RWPE1 (cell line): ENCODE measurements at regions not wholly inside any gene's neighbourhood (a gene's known extent, or its start where the extent isn't known, plus 50 kb on each side); places are given as distances from the start of the nearest gene placed in this dataset.

ENCODE experiments used
- CTCF ChIA-PET: fragments of 350-600 bp; sonication (Branson Sonifier 250); formaldehyde crosslinking; extraction: SDS; loops from one replicate; lab custom pipeline; 2021; lab: Yijun Ruan, JAX
- POLR2A ChIA-PET: fragments of 400-600 bp; formaldehyde crosslinking; extraction: SDS; loops from one replicate; lab custom pipeline; 2020; ENCODE audit warnings: antibody characterized with exemption; ENCODE audit not compliant: low non-redundant PET; lab: Yijun Ruan, JAX
- DNase-seq: peaks from one replicate; pipeline ENCODE4 v3.0.0; 2012; ENCODE audit warnings: low spot score
- H3K27ac ChIP-seq: fragments of 450-650 bp; 2 replicates; pipeline ENCODE4 v1.5.1; 2017
- TF ChIP-seq, protein P1 (sequence below): fragments of 450-650 bp; conservative IDR thresholded peaks from 2 replicates; pipeline ENCODE4 v1.5.1; 2017; ENCODE audit warnings: low read depth, mild to moderate bottlenecking

DNA sequence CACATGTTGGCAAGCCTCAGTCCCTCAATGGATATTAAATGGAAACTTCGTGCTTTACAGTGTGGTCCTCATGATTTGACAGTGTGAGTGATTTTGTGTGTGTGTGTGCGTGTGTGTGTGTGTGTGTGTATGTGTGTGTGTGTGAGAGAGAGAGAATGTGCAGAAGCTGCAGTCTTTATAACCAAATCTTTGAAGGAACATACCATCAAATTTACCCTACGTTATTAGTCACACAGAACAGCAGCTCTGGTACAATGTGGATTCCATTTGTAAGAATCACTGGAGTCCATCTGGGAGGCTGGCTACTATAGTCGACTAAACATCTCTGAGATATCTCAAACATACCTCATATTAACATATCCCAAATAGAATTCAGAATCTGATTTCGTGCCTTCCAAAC is 928.0 kb upstream of the POT1 start:
- POLR2A ChIA-PET, result no interaction called here
- no peak for DNase-seq
- CTCF ChIA-PET, result no interaction called here
- TF ChIP-seq, protein P1, sequence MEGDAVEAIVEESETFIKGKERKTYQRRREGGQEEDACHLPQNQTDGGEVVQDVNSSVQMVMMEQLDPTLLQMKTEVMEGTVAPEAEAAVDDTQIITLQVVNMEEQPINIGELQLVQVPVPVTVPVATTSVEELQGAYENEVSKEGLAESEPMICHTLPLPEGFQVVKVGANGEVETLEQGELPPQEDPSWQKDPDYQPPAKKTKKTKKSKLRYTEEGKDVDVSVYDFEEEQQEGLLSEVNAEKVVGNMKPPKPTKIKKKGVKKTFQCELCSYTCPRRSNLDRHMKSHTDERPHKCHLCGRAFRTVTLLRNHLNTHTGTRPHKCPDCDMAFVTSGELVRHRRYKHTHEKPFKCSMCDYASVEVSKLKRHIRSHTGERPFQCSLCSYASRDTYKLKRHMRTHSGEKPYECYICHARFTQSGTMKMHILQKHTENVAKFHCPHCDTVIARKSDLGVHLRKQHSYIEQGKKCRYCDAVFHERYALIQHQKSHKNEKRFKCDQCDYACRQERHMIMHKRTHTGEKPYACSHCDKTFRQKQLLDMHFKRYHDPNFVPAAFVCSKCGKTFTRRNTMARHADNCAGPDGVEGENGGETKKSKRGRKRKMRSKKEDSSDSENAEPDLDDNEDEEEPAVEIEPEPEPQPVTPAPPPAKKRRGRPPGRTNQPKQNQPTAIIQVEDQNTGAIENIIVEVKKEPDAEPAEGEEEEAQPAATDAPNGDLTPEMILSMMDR, result no peak
- H3K27ac ChIP-seq, result no peak overlapping the region

DNA sequence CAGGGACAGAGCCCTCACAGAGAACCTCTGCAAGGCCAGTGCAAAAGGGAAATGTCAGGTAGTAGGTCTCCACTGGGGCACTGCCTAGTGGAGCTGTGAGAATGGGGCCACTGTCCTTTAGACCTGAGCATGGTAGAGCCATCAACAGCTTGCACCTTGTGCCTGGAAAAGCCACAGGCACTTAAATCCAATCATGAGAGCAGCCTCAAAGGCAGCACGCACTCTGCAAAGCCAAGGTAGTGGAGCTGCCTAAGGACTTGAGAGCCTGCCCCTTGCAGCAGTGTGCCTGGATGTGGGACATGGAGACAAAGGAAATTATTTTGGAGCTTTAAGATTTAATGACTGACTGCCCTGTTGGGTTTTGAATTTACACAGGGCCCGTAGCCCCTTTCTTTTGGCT is 918.5 kb upstream of the POT1 start:
- CTCF ChIA-PET, result no interaction called here
- POLR2A ChIA-PET, result no interaction called here
- TF ChIP-seq, protein P1, result no peak
- DNase-seq, result no peak
- H3K27ac ChIP-seq, result no peak overlapping the region

DNA sequence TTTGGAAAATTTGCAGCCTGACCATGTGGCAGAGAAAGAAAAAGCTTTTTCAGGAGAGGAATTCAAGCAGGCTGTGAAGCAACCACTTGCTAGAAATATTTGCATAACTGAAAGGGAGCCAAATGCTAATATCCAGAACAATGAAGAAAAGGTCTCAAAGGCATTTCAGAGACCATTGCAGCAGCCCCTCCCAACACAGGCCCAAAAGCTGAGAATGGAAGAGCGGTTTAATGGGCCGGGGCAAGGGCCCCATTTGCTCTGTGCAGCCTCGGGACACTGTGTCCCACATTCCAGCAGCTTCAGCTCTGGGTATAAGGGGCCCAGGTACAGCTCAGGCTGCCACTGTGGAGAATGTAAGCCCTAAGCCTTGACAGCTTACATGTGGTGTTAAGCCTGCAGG is 918.1 kb upstream of the POT1 start:
- TF ChIP-seq, protein P1, result no peak
- ChIA-PET CTCF (no interaction called here), POLR2A (no interaction called here)
- H3K27ac ChIP-seq, result no peak overlapping the region
- no peak for DNase-seq

DNA sequence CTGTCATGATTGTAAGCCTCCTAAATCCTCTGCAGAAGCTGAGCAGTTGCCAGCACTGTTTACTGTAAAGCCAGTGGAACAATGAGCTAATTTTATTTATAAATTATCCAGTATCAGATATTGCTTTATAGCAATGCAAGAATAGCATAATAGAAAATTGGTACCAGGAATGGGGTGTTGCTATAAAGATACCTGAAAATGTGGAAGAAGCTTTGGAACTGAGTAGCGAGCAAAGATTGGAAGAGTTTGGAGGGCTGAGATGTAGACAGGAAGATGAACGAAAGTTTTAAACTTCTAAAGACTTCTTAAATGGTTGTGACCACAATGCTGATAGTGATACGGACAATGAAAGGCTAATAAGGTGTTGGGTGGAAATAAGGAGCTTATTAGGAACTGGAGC is 917.4 kb upstream of the POT1 start:
- DNase-seq, result no peak
- H3K27ac ChIP-seq, result no peak overlapping the region
- POLR2A ChIA-PET, result no interaction called here

DNA sequence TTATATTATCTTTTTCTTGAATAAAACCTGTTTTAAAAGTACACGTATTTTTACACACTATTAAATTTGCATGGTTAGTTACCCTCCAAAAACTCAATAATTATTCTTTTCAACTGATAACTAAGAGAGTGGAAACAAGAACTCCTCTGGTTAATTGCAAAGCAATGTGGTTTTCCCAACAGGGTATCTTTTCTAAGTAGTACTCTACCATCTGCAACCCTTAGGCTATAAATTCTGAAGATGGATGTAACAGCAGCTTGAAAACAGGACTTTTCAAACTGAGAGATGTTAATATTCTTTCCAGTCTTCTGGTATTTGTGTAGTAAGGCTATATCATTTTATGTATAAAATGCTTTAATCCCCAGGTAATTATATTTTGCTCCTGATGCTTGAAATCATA is 916.1 kb upstream of the POT1 start:
- CTCF ChIA-PET, result no interaction called here

More for the DNA sequence above, 917.4 kb upstream of the POT1 start:
- TF ChIP-seq, protein P1, result no peak
- CTCF ChIA-PET, result no interaction called here

DNA sequence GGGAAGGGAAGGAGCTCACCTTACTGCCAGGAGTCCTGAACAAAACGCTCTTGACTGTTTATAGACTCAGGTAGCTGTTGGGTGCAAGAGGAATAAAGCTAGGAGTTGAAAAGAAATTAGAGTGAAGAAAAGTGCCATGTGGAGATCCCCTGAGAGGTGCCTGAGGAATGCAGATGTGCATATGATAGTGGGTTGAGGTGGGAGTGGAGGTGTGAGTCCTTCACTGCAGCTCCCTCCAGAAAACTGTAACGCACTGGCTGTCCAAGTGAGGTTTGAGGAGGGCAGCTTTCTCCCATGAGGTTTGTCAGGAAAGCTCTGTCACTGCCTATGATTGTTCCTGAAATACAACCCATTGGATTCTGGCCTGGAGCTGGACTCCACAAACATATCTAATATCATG is 904.8 kb upstream of the POT1 start:
- no peak overlapping the region for H3K27ac ChIP-seq
- CTCF ChIA-PET, result no interaction called here
- TF ChIP-seq, protein P1, result no peak
- POLR2A ChIA-PET, result no interaction called here
- no peak for DNase-seq

More for the DNA sequence above, 916.1 kb upstream of the POT1 start:
- no peak overlapping the region for H3K27ac ChIP-seq
- TF ChIP-seq, protein P1, result no peak
- POLR2A ChIA-PET, result no interaction called here
- DNase-seq, result no peak

DNA sequence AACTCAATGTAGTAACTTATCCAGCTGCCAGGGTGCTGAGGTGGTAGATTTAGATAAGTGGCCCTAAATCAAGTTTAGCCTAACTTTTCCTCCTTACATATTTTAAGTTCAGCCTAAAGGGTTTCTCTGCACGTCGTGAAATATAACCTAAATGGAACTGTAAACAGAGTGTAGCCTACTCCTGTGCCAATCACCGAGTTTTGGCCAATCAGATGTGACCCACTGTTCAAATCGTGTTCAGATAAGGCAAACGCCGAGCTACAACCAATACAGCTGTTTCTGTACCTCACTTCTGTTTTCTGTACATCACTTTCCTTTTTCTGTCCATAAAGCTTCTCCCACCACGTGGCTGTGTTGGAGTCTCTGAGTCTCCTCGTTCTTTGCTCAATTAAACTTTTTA is 904.2 kb upstream of the POT1 start:
- H3K27ac ChIP-seq, result no peak overlapping the region
- DNase-seq, result no peak
- ChIA-PET POLR2A (no interaction called here), CTCF (no interaction called here)
- TF ChIP-seq, protein P1, result no peak
